ENCODE measurements at regions not wholly inside any gene's neighbourhood (a gene's known extent, or its start where the extent isn't known, plus 50 kb on each side); places are given as distances from the start of the nearest gene placed in this dataset.
A peak's percentile ranks its signal among the peaks of the same experiment; 100 is the strongest.
"Not testable (repeated sequence)": the region's sequence is repeated elsewhere in the genome, so short reads cannot be mapped to it uniquely, and the experiment has no call there.

GRCh38 chr5:2153350-2153749, 270.6 kb upstream of the IRX4 start:
- TF ChIP-seq CTCF (IDR thresholded peaks at IDR 0.05; ENCODE audit: low read length) (no peak), EZH2 (IDR thresholded peaks at IDR 0.05; ENCODE audit: borderline replicate concordance, low read length) (no peak)
- H3K27ac ChIP-seq (ENCODE audit: low read depth, low read length, poor library complexity, severe bottlenecking): no peak overlapping the region
- no peaks in the 10 kb centered on the region for H3K79me2 ChIP-seq (ENCODE audit: insufficient read depth, low read length)
- no peaks in the 10 kb centered on the region for H3K36me3 ChIP-seq (ENCODE audit: insufficient read depth, low read length)
- H3K4me2 ChIP-seq (ENCODE audit: low read length): no peak overlapping the region
- H2AFZ ChIP-seq (ENCODE audit: low read length): no peak overlapping the region
- no peaks in the 10 kb centered on the region for H3K4me1 ChIP-seq (ENCODE audit: insufficient read depth, low read length, severe bottlenecking)
- no peaks in the 10 kb centered on the region for H3F3A ChIP-seq (ENCODE audit: insufficient read depth, low read length)
- no peaks in the 10 kb centered on the region for H3K9me3 ChIP-seq (ENCODE audit: low read length)
- H3K9me2 ChIP-seq (ENCODE audit: low read depth, low read length): no peaks in the 10 kb centered on the region
- no peak overlapping the region for H3K9ac ChIP-seq (ENCODE audit: low read length)
- H3K27me3 ChIP-seq (ENCODE audit: insufficient read depth, low read length): no peaks in the 10 kb centered on the region
- no peak overlapping the region for H3K4me3 ChIP-seq (ENCODE audit: low read depth, low read length, poor library complexity, severe bottlenecking)
- H4K20me1 ChIP-seq (ENCODE audit: insufficient read depth, low read length): no peaks in the 10 kb centered on the region

DNA sequence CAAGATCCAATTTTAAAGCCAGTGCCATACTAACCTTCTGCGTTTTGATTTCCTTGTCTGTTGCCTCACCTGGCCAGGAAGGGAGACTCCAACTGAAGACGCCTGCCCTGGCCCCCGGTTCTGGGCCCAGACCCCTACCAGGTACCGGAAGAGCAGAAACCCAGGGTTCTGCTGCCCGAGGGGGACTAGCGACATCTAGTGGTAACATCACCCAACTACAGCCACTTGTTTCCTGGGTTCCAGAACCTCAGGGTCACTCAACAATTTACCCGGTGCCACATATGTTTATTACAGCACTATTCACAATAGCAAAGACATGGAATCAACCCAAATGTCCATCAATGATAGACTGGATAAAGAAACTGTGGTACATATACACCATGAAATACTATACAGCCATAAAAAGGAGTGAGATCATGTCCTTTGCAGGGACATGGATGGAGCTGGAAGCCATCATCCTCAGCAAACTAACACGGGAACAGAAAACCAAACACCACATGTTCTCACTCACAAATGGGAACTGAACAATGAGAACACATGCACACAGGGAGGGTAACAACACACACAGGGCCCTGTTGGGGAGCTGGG, 268.7 kb upstream of the IRX4 start:
- not testable (repeated sequence) for H3K9me2 ChIP-seq (ENCODE audit: low read depth, low read length); H3K79me2 ChIP-seq (ENCODE audit: insufficient read depth, low read length); H3K9me3 ChIP-seq (ENCODE audit: low read length); H3K27me3 ChIP-seq (ENCODE audit: insufficient read depth, low read length); H3K9ac ChIP-seq (ENCODE audit: low read length); H3F3A ChIP-seq (ENCODE audit: insufficient read depth, low read length); H3K4me1 ChIP-seq (ENCODE audit: insufficient read depth, low read length, severe bottlenecking); H3K4me2 ChIP-seq (ENCODE audit: low read length); H3K27ac ChIP-seq (ENCODE audit: low read depth, low read length, poor library complexity, severe bottlenecking); H2AFZ ChIP-seq (ENCODE audit: low read length); H3K4me3 ChIP-seq (ENCODE audit: low read depth, low read length, poor library complexity, severe bottlenecking); H3K36me3 ChIP-seq (ENCODE audit: insufficient read depth, low read length); H4K20me1 ChIP-seq (ENCODE audit: insufficient read depth, low read length)
- peak; percentile 79 for TF ChIP-seq CTCF (IDR thresholded peaks at IDR 0.05; ENCODE audit: low read length)

DNA sequence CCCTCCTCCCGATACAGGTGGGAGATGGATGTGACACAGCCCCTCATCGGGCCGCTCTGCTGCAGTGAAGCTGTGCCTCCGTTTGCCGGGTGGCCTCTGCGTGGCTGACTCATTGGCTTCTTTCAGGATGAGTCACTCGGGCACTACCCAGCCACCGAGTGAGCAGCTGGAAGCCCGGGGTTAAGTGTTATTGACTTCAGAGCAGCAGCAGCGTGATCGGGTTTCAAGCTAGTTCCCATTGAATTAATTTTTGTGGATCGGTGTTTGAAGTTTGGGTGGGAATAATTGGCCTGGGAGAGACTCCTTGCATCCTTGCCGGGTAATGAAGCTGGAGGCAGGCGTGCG, 266.4 kb upstream of the IRX4 start:
- no peaks in the 10 kb centered on the region for H3K9me2 ChIP-seq (ENCODE audit: low read depth, low read length)
- no peaks in the 10 kb centered on the region for H3K27me3 ChIP-seq (ENCODE audit: insufficient read depth, low read length)
- no peak overlapping the region for H3K4me2 ChIP-seq (ENCODE audit: low read length)
- H3K36me3 ChIP-seq (ENCODE audit: insufficient read depth, low read length): no peaks in the 10 kb centered on the region
- H3F3A ChIP-seq (ENCODE audit: insufficient read depth, low read length): no peaks in the 10 kb centered on the region
- no peak overlapping the region for H2AFZ ChIP-seq (ENCODE audit: low read length)
- no peak overlapping the region for H3K4me3 ChIP-seq (ENCODE audit: low read depth, low read length, poor library complexity, severe bottlenecking)
- TF ChIP-seq CTCF (IDR thresholded peaks at IDR 0.05; ENCODE audit: low read length): no peak
- TF ChIP-seq EZH2 (IDR thresholded peaks at IDR 0.05; ENCODE audit: borderline replicate concordance, low read length): no peak
- H3K4me1 ChIP-seq (ENCODE audit: insufficient read depth, low read length, severe bottlenecking): no peaks in the 10 kb centered on the region
- no peaks in the 10 kb centered on the region for H3K9me3 ChIP-seq (ENCODE audit: low read length)
- no peak overlapping the region for H3K27ac ChIP-seq (ENCODE audit: low read depth, low read length, poor library complexity, severe bottlenecking)
- H3K79me2 ChIP-seq (ENCODE audit: insufficient read depth, low read length): no peaks in the 10 kb centered on the region
- no peaks in the 10 kb centered on the region for H4K20me1 ChIP-seq (ENCODE audit: insufficient read depth, low read length)
- no peak overlapping the region for H3K9ac ChIP-seq (ENCODE audit: low read length)

All from OCI-LY1 (cell line).